ENCODE measurements at regions not wholly inside any gene's neighbourhood (a gene's known extent, or its start where the extent isn't known, plus 50 kb on each side); places are given as distances from the start of the nearest gene placed in this dataset.

GRCh38 chr20:17837179-17837578 lies 131.4 kb downstream of the SNX5 start:
- TF ChIP-seq CTCF (IDR thresholded peaks at IDR 0.05) (no peak), POLR2A (IDR thresholded peaks at IDR 0.05) (no peak)
